ENCODE measurements at regions not wholly inside any gene's neighbourhood (a gene's known extent, or its start where the extent isn't known, plus 50 kb on each side); places are given as distances from the start of the nearest gene placed in this dataset.
A peak's percentile ranks its signal among the peaks of the same experiment; 100 is the strongest.

DNA sequence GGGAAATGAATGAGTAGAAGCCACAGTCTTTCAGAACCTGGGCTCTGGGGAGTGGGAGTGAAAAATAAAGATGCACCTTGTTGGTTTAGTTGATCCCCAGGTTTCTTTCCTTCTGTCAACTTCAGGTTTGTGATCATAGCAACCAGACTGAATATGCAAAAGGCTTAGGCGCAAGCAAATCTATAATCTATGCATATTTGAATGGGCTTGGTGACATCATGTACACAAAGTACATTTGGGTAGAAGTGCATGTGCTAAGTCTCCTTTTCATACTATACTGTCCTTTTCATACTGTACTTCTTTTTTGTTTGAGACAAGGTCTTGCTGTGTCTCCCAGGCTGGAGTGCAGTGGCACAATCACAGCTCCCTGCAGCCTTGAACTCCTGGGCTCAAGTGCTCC, 132.4 kb upstream of the C2CD4B start:
- no peak overlapping the region for H3K27ac ChIP-seq
- H3K27me3 ChIP-seq = no peaks in the 10 kb centered on the region
- H3K4me1 ChIP-seq = peaks cover 22% of the 10 kb centered on the region
- H3K4me3 ChIP-seq = no peak overlapping the region
- ATAC-seq (no peak), DNase-seq (no peak)
- intact Hi-C loops (cut with DNase I) = no loop called here
- no peaks in the 10 kb centered on the region for H3K36me3 ChIP-seq (replicated peaks in 1 of 2; ENCODE audit: insufficient read depth in 1 of 2, low read depth in 2 of 2)
- TF ChIP-seq, protein P1, sequence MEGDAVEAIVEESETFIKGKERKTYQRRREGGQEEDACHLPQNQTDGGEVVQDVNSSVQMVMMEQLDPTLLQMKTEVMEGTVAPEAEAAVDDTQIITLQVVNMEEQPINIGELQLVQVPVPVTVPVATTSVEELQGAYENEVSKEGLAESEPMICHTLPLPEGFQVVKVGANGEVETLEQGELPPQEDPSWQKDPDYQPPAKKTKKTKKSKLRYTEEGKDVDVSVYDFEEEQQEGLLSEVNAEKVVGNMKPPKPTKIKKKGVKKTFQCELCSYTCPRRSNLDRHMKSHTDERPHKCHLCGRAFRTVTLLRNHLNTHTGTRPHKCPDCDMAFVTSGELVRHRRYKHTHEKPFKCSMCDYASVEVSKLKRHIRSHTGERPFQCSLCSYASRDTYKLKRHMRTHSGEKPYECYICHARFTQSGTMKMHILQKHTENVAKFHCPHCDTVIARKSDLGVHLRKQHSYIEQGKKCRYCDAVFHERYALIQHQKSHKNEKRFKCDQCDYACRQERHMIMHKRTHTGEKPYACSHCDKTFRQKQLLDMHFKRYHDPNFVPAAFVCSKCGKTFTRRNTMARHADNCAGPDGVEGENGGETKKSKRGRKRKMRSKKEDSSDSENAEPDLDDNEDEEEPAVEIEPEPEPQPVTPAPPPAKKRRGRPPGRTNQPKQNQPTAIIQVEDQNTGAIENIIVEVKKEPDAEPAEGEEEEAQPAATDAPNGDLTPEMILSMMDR (IDR thresholded peaks at IDR 0.05) = no peak
- no peak for TF ChIP-seq POLR2A (IDR thresholded peaks at IDR 0.05)
- 94 to 100% methylated on average over 1 of the region's 1 CpG for WGBS, 2 donors
- H3K9me3 ChIP-seq = no peaks in the 10 kb centered on the region

DNA sequence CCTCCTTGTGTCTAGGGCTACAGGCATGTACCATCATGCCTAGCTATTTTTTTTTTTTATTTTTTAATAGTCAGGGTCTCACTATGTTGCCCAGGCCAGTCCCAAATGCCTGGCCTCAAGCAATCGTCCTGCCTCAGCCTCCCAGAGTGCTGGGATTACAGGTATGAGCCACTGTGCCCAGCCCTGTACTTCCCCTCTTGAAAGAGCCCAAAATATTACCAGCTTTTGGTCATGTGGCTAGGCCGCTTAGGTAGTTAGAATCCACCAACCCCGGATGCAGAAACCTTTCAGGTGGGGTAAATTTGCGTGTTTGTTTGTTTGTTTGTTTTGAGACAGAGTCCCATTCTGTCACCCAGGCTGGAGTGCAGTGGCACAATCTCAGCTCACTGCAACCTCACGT, 132.8 kb upstream of the C2CD4B start:
- Histone ChIP-seq H3K4me1 (peaks cover 26% of the 10 kb centered on the region), H3K36me3 (replicated peaks in 1 of 2; ENCODE audit: insufficient read depth in 1 of 2, low read depth in 2 of 2) (no peaks in the 10 kb centered on the region), H3K27ac (no peak overlapping the region), H3K9me3 (no peaks in the 10 kb centered on the region), H3K4me3 (no peak overlapping the region), H3K27me3 (no peaks in the 10 kb centered on the region)
- DNase-seq (no peak), ATAC-seq (no peak)
- no peak for TF ChIP-seq POLR2A (IDR thresholded peaks at IDR 0.05)
- TF ChIP-seq, protein P1 (IDR thresholded peaks at IDR 0.05) = no peak
- 74% methylated on average over 5 of the region's 5 CpGs for WGBS, 2 donors
- intact Hi-C loops (cut with DNase I) = no loop called here

DNA sequence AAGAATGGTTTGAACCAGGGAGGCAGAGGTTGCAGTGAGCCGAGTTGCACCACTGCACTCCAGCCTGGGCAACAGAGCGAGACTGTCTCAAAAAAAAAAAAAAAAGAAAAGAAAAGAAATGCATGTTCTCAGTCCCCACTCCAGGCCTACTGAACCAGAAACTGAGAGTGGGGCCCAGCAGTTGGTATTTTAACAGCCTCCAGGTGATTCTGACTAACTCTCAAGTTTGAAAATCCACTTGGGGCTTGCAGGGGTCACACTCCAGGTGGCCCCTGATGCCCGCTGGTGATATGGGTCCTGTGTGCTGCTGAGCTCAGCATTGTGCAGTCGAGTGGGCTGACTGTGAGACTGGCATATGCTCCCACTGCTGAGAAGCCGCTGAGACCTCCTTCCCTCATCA, 133.7 kb upstream of the C2CD4B start:
- intact Hi-C loops (cut with DNase I) = no loop called here
- Histone ChIP-seq H3K9me3 (no peaks in the 10 kb centered on the region), H3K27me3 (no peaks in the 10 kb centered on the region), H3K4me3 (no peak overlapping the region), H3K36me3 (replicated peaks in 1 of 2; ENCODE audit: insufficient read depth in 1 of 2, low read depth in 2 of 2) (no peaks in the 10 kb centered on the region), H3K27ac (no peak overlapping the region), H3K4me1 (peaks cover 26% of the 10 kb centered on the region)
- ATAC-seq (no peak), DNase-seq (no peak)
- 92 to 97% methylated on average over 2 to 5 of the region's 5 CpGs for WGBS, 2 donors
- TF ChIP-seq, protein P1 (IDR thresholded peaks at IDR 0.05) = no peak
- no peak for TF ChIP-seq POLR2A (IDR thresholded peaks at IDR 0.05)

DNA sequence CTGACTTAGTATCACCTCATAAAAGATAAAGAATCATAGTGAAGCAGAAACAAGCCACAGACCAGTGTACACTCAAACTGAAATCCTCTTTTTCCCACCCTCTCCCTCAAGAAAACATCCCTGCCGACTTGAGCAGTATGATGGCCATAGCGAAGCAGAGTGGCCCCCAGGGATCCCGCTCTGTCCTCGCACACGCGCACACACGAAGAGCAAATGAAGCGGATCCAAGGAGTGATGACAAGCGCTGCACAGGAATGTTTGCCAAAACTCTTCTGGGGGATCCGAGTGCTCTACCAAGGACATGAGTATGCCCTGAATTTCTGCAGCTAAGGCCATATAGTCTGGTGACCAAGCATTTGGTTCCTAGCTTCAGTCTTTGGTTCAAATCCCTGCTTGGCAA, 134.5 kb upstream of the C2CD4B start:
- intact Hi-C loops (cut with DNase I) = no loop called here
- ATAC-seq (no peak), DNase-seq (no peak)
- H3K36me3 ChIP-seq (replicated peaks in 1 of 2; ENCODE audit: insufficient read depth in 1 of 2, low read depth in 2 of 2) = no peaks in the 10 kb centered on the region
- no peaks in the 10 kb centered on the region for H3K27me3 ChIP-seq
- WGBS, 2 donors = 95 to 96% methylated on average over 10 of the region's 10 CpGs
- H3K27ac ChIP-seq = no peak overlapping the region
- H3K4me1 ChIP-seq = peaks cover 26% of the 10 kb centered on the region
- no peak overlapping the region for H3K4me3 ChIP-seq
- TF ChIP-seq, protein P1 (IDR thresholded peaks at IDR 0.05) = no peak
- no peak for TF ChIP-seq POLR2A (IDR thresholded peaks at IDR 0.05)
- H3K9me3 ChIP-seq = no peaks in the 10 kb centered on the region

DNA sequence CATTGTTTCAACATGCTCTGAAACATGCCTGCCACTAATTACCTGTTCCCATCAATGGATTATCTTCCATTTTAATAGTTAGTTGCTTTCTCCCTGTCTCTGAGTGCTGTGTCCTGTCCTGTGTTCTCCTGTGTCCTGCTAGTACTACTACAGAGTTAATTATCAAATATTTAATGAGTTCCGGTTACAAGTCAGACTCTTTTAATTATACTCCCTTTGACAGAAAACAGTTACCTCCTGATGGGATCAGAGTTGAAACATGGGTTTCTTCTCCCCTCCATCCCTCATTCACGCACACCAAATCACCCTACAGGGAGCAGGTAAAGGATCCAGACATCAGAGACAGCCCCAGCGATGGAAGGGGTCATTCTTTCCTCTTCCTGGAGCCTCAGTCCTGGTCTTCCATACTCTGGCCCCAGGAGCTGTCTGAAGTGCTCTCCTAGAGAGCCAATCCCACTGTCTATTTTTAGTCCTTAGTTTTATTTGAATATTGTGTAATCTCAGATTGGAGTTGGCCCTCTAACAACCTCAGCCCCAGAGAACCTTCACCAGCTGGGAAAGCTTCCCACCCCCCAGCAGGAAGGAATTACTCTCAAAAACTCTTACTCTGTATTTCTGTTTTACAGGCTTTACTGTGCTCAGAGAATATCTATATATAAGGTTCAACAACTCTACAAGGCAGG, 137.0 kb upstream of the C2CD4B start:
- peaks cover 28% of the 10 kb centered on the region for H3K4me1 ChIP-seq
- peak overlapping the region in 3 of 4 donors; percentile 27 to 58 (median 50) for H3K27ac ChIP-seq
- WGBS, 2 donors = 21 to 37% methylated on average over 3 of the region's 3 CpGs
- peak in 2 of 3 donors; percentile 20 to 29 for TF ChIP-seq POLR2A (IDR thresholded peaks at IDR 0.05)
- TF ChIP-seq, protein P1 (IDR thresholded peaks at IDR 0.05) = no peak
- peak; percentile 57 to 70 (median 66) for DNase-seq
- no peaks in the 10 kb centered on the region for H3K9me3 ChIP-seq
- peak; percentile 86 for ATAC-seq
- no peak overlapping the region for H3K4me3 ChIP-seq
- intact Hi-C loops (cut with DNase I) = no loop called here
- H3K27me3 ChIP-seq = no peaks in the 10 kb centered on the region
- H3K36me3 ChIP-seq (replicated peaks in 1 of 2; ENCODE audit: insufficient read depth in 1 of 2, low read depth in 2 of 2) = no peaks in the 10 kb centered on the region

Data from body of pancreas (tissue), 4 donors.